Inflammatory macrophage treated with lipopolysaccharide for 1 hour (primary cell): ENCODE measurements at regions not wholly inside any gene's neighbourhood (a gene's known extent, or its start where the extent isn't known, plus 50 kb on each side); places are given as distances from the start of the nearest gene placed in this dataset.
"Not testable (repeated sequence)": the region's sequence is repeated elsewhere in the genome, so short reads cannot be mapped to it uniquely, and the experiment has no call there.

Source experiments
- DNase-seq, 2 donors: peaks; one replicate each; pipeline ENCODE4 v3.0.0-alpha.2; 2020 to 2022

- DNase-seq, result no peak
Measured at GRCh38 chr13:71067165-71067815, 799.7 kb downstream of the DACH1 start.

DNA sequence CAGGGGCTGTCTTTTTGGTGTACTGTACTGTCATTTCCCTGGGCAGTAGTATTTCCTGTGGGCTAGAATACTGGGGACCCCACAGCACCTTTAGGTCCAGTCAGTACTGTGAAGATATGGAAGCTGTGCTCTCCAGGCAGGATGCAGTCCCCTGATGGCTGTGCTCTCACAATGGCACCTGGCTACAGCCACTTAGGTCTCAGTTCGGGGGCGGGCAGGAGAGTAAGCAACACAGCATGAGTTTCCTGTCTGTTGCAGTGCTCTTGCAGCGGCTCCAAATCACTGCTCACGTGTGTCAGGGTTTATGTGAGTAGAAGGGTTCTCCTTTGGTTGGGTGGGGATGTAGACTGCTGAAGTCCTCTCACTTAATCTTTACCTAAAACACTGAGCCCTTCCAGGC, 810.4 kb downstream of the DACH1 start:
- no peak for DNase-seq

- DNase-seq, result no peak
Measured at GRCh38 chr13:71055644-71056043, 811.4 kb downstream of the DACH1 start.

DNA sequence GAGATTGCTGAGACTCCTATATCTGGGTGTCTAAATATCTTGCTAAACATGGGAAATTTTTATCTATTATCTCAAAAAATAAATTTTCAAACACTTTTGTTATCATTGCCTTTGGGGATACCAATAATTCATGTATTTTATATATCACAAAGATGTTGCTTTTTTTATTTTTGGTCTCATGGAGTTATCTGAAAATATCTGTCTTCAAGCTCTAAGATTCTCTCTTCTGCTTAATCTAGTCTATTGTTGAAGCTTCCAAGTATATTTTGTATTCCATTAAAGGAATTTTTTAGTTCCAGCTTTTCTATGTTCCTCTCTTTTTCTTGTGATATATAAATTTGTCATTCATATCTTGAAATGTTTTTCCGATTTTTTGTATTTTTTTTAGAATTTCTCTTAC, 812.0 kb downstream of the DACH1 start:
- DNase-seq, result no peak

DNA sequence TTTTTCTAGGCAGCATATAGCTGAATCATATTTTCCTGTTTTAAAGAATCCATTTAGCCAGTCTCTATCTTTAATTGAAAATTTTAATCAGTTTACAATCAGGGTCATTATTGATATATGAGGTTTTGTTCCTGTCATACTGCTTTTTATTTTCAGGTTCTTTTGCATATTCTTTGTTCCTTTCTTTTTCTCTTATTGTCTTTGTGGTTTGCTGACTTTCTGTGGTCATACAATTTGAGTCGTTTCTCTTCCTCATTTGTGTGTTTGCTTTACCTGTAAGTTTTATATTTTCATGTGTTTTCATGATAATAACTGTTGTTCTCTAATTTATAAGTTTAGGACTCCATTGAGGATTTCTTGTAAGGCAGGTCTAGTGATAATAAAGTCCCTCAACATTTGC, 812.6 kb downstream of the DACH1 start:
- no peak for DNase-seq

GRCh38 chr13:71051573-71051972, 815.4 kb downstream of the DACH1 start:
- DNase-seq, result no peak

DNA sequence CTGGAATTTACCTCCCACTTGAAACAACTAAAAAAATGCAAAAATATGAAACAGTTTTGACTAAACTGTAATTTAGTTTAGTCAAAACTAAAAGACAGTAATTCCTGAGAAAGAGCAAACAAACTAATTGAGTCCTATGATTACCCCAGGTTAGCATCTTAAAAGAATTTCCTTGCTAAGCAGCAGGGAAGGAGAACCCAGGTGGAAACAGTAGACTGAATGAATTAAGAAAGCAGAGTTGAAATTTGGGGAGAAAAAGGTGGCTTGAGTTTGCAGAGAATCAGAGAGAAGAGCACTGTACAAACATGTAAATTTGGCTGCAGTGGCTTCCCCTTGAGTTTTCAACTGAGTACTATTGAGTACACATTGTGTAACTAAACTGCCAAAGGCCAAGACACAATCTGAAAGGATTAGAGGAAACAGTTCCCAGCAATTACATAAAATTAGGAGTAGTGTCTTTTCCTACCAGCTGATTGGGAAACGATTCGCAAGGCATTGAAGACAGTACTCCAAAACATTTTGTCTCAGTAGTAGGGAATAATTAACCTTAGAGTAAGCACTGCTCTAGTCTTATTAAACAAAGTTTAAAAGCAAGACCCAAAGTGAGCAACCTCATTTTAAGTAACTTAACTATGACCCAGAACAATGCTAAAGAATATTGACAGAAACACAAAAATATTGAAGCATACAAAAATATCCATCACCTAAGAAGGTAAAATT, 820.5 kb downstream of the DACH1 start:
- no peak for DNase-seq

GRCh38 chr13:71045101-71045500, 821.9 kb downstream of the DACH1 start:
- no peak for DNase-seq

- DNase-seq, result no peak
Measured at GRCh38 chr13:71039440-71039839, 827.6 kb downstream of the DACH1 start.

- no peak for DNase-seq
Measured at GRCh38 chr13:71034018-71034417, 833.0 kb downstream of the DACH1 start.

- DNase-seq, result no peak
Measured at GRCh38 chr13:71033026-71033425, 834.0 kb downstream of the DACH1 start.

GRCh38 chr13:71030784-71031183, 836.2 kb downstream of the DACH1 start:
- no peak for DNase-seq

GRCh38 chr13:71028884-71029283, 838.1 kb downstream of the DACH1 start:
- no peak for DNase-seq

DNA sequence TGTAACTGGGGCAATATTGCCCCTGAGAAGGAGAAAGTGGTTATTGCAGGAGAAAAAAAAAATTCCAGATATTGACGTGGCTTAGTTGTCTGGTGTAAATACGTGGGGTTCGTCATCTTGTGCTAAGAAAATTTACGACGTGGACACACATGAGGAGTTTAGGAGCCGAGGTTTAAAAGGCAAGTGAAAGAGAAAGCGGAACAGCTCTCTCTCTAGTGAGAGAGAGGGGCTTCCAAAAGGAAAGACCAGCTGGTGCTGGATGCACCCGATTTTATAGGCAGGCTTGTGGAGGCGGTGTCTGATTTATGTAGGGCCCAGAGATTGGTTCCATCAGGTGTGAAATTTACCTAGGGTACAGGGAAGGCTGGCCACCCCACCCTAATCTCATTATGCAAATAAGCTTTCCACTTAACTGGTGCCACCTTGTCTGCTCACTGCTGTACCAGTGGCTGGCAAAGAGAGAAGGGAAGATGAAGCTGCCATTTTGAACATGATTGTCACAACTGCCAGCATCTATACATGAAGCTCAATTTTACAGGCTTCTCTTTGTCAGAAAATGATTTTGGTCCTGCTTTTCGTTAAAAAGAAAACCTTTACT, 845.1 kb downstream of the DACH1 start:
- DNase-seq, result no peak

GRCh38 chr13:71018995-71019394, 848.0 kb downstream of the DACH1 start:
- no peak for DNase-seq

GRCh38 chr13:71018544-71018943, 848.5 kb downstream of the DACH1 start:
- DNase-seq, result no peak

DNA sequence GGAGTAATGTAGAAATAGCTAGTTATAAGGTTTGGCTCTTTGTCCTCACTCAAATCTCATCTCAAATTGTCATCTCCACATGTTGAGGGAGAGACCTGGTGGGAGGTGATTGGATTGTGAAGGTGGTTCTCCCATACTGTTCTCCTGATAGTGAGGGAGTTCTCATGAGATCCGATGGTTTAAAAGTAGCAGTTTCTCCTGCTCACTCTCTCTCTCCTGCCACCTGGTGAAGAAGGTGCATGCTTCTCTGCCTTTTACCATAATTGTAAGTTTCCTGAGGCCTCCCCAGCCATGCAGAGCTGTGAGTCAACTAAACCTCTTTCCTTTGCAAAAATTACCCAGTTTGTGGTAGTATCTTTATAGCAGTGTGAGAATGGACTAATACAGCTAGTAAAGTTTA, 849.4 kb downstream of the DACH1 start:
- no peak for DNase-seq

DNA sequence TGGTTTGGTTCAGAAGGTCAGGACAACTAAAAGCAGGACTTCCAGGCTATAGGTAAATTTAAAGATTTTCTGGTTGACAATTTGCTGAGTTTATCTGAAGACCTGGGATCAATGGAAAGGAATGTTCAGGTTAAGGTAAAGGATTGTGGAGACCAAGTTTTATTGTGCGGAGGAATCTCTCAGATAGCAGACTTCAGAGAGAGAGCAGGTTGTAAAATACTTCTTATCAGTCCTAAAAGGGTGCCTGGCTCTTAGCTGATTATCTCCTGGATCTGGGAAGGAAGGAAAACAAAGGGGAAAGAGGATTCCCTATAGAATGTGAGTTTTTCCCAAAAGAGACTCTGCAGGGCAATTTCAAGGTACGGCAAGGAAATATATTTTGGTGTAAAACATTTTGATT, 851.5 kb downstream of the DACH1 start:
- DNase-seq, result no peak

GRCh38 chr13:71015021-71015420, 852.0 kb downstream of the DACH1 start:
- DNase-seq, result no peak

DNA sequence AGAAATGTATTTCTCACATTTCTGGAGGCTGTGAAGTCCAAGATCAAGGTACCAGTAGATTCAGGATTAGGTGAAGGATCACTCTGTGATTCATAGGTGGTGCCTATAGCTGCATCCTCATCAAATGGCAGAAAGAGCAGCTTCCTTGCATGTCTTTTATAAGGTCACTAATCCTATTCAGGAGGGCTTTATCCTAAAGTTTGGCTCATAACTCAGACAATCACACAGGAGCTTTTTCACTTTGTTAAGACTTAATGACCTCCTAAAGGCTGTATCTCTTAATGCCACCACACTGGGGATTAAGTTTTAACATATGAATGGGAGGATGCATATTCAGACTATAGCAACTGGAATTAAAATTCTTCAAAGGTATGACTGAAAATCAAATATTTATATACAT, 861.1 kb downstream of the DACH1 start:
- no peak for DNase-seq

- no peak for DNase-seq
Measured at GRCh38 chr13:70995338-70995737, 871.7 kb downstream of the DACH1 start.

DNA sequence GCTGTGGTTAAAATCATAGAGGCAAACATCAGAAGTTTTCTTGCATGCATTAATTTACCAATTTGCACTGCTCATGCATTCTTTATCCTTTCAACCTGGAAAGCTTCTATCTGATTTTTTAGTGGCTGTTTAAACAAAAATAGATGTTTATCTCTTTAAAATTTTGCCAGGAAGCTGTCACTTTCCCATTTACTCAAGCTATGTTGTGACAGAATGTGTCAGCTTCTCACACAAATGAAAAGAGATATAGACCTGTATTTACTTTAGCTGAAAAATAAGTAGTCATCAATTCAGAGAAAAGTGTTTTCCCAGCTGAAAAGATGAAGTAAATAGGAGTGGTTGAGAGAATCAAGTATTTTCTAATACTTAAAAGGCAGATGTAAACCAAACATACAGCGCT, 872.8 kb downstream of the DACH1 start:
- DNase-seq, result no peak

DNA sequence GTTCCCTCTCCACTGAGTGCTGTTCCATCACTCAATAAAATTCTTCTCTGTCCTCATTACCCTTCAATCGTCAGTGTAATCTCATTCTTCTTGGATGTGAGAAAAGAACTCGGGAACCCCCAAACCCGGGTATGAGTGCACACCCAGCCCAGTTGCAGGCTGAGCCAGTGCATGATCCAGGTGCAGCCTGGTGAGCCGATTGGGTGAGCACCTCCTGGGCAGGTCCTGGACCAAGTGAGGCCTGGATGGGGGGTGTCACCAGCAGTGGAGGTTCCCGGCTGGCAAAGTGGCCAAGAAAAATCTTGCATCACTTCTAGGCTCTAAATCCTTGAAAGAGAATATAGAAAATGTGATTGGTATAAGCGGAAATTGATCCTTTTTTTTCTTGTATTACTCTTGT, 878.8 kb upstream of the KLHL1 start:
- DNase-seq, result no peak

- no peak for DNase-seq
Measured at GRCh38 chr13:70985371-70985770, 877.1 kb upstream of the KLHL1 start.

DNA sequence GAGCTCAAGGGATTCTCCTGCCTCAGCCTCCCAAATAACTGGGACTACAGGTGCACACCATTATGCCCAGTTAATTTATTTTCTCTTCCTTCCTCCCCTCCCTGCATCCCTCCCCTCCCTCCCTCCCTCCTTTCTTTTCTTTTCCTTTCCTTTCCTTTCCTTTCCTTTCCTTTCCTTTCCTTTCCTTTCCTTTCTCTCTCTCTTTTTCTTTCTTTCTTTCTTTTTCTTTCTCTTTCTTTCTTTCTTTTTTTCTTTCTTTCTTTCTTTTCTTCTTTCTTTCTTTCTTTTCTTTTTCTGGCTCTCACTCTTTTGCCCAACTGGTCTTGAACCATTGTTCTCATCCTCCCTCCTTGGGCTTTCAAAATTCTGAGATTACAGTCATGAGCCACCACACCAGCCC, 873.0 kb upstream of the KLHL1 start:
- not testable (repeated sequence) for DNase-seq
